SH-SY5Y (cell line): ENCODE measurements at regions not wholly inside any gene's neighbourhood (a gene's known extent, or its start where the extent isn't known, plus 50 kb on each side); places are given as distances from the start of the nearest gene placed in this dataset.

Source experiments
- GATA2 ChIP-seq: IDR thresholded peaks from 2 replicates; pipeline ENCODE4 v1.6.1; 2011; ENCODE audit warnings: mild to moderate bottlenecking, low read depth, low read length
- GATA3 ChIP-seq: IDR thresholded peaks from 2 replicates; pipeline ENCODE4 v1.6.1; 2011; ENCODE audit warnings: low read depth, mild to moderate bottlenecking, low read length, moderate library complexity

- TF ChIP-seq GATA3 (no peak), GATA2 (no peak)
These were observed 52.7 kb upstream of the ZNF469 start for GRCh38 chr16:88329726-88330700.

GRCh38 chr16:88330971-88331890 is 51.5 kb upstream of the ZNF469 start:
- TF ChIP-seq GATA3 (no peak), GATA2 (no peak)

- TF ChIP-seq GATA3 (no peak), GATA2 (no peak)
These were observed 50.5 kb upstream of the ZNF469 start for GRCh38 chr16:88331989-88332920.
